K562 (cell line): ENCODE measurements at regions not wholly inside any gene's neighbourhood (a gene's known extent, or its start where the extent isn't known, plus 50 kb on each side); places are given as distances from the start of the nearest gene placed in this dataset.

Source experiments
- ATAC-seq: fragments of 200-7000 bp; cut with Tn5 transposase; 3 replicates; pipeline ENCODE4 v1.9.1; 2020; ENCODE audit warnings: moderate library complexity
- BruUV-seq: library from RNA; stranded (reverse); fragments of 400-500 nt; replicated peaks from 2 replicates; lab custom pipeline; 2021; lab: Mats Ljungman, UMichigan
- CTCF ChIA-PET: fragments of 300-600 bp; formaldehyde crosslinking; extraction: SDS; loops from one replicate; lab custom pipeline; 2021; ENCODE audit warnings: low intra/inter-chr PET ratio; lab: Yijun Ruan, JAX
- POLR2A ChIA-PET: fragments of 300-600, 350-650 bp; sonication (Branson Sonifier 250); formaldehyde crosslinking; extraction: SDS; loops from one replicate; lab custom pipeline; 2021; ENCODE audit warnings: antibody characterized with exemption, inconsistent platforms; lab: Yijun Ruan, JAX
- DNase-seq, 4 experiments: peaks; one replicate each; pipeline versions ENCODE4 v3.0.0 to v3.0.0-alpha.2; 2011 to 2018; ENCODE audit warnings: low spot score in 3 of 4, mixed read lengths in 3 of 4; ENCODE audit errors: extremely low read depth in 1 of 4
- FAIRE-seq: peaks from 2 replicates; lab custom pipeline; 2011; peaks lifted over from hg19 to GRCh38; lab: Jason Lieb, UNC
- H2AFZ ChIP-seq: 2 replicates; pipeline ENCODE4 v1.6.0; 2011; ENCODE audit warnings: low read depth, low read length, control low read depth, inconsistent platforms
- H3K27ac ChIP-seq: fragments of 200-600 bp; 3 replicates; pipeline ENCODE4 v1.8.0; 2011; ENCODE audit warnings: low read depth, mild to moderate bottlenecking, control low read depth, inconsistent platforms, low read length, moderate library complexity, mixed read lengths; ENCODE audit errors: extremely low read depth
- H3K27me3 ChIP-seq, 2 experiments: fragments of 300-600 bp in 1 of 2; 2 replicates in 1 of 2; 3 replicates in 1 of 2; pipeline versions ENCODE4 v1.6.0 to v1.8.0; 2011; ENCODE audit warnings: inconsistent platforms in 2 of 2, low read length in 2 of 2, mild to moderate bottlenecking in 1 of 2, mixed read lengths in 1 of 2, moderate library complexity in 1 of 2; ENCODE audit not compliant: control insufficient read depth in 2 of 2, insufficient read depth in 2 of 2
- H3K36me3 ChIP-seq: fragments of 300-600 bp; 3 replicates; pipeline ENCODE4 v1.8.0; 2011; ENCODE audit warnings: mild to moderate bottlenecking, low read length, inconsistent platforms; ENCODE audit not compliant: control insufficient read depth, insufficient read depth
- H3K4me1 ChIP-seq, 2 experiments: fragments of 200-600 bp in 1 of 2; replicated peaks in 1 of 2; 2 replicates in 1 of 2; 3 replicates in 1 of 2; pipeline versions ENCODE4 v1.5.1 to v1.8.0; 2011; ENCODE audit warnings: inconsistent platforms in 2 of 2, low read length in 2 of 2, mild to moderate bottlenecking in 1 of 2, mixed read lengths in 1 of 2, moderate library complexity in 1 of 2; ENCODE audit not compliant: control insufficient read depth in 2 of 2, insufficient read depth in 2 of 2
- H3K4me2 ChIP-seq: 2 replicates; pipeline ENCODE4 v1.6.1; 2011; ENCODE audit warnings: low read length, control low read depth, inconsistent platforms, mixed read lengths; ENCODE audit not compliant: insufficient read depth
- H3K4me3 ChIP-seq: fragments of 200-600 bp; sonication (generic), shearing (Covaris generic); 2 replicates; pipeline ENCODE4 v1.5.1; 2016; ENCODE audit warnings: control low read depth, inconsistent platforms
- H3K79me2 ChIP-seq: fragments of 200-600 bp; 3 replicates; pipeline ENCODE4 v1.8.0; 2011; ENCODE audit warnings: low read length, inconsistent platforms; ENCODE audit not compliant: control insufficient read depth, insufficient read depth
- H3K9ac ChIP-seq, 2 experiments: 2 replicates each; pipeline versions ENCODE4 v1.6.0 to v1.6.1; 2011; ENCODE audit warnings: low read depth in 2 of 2, low read length in 2 of 2, control low read depth in 1 of 2, inconsistent platforms in 1 of 2, mild to moderate bottlenecking in 1 of 2, mixed read lengths in 1 of 2; ENCODE audit not compliant: insufficient read depth in 1 of 2
- H3K9me1 ChIP-seq: one replicate; pipeline ENCODE4 v1.6.0; 2011; ENCODE audit warnings: inconsistent platforms, mild to moderate bottlenecking, low read length, moderate library complexity; ENCODE audit not compliant: control insufficient read depth, insufficient read depth
- H3K9me3 ChIP-seq: replicated peaks from 2 replicates; pipeline ENCODE4 v1.5.1; 2011; ENCODE audit warnings: low read depth, low read length, inconsistent platforms; ENCODE audit not compliant: control insufficient read depth, insufficient read depth
- H4K20me1 ChIP-seq: replicated peaks from 2 replicates; pipeline ENCODE4 v1.6.1; 2011; ENCODE audit warnings: low read length, inconsistent platforms, mixed read lengths; ENCODE audit not compliant: control insufficient read depth, insufficient read depth
- E2F5 ChIP-seq: sonication (generic); formaldehyde crosslinking; IDR thresholded peaks from 2 replicates; pipeline ENCODE4 v1.8.0; 2022; ENCODE audit warnings: mild to moderate bottlenecking, missing genetic modification reagents
- ELK1 ChIP-seq: sonication (generic); formaldehyde crosslinking; IDR thresholded peaks from 2 replicates; pipeline ENCODE4 v1.8.1; 2022; ENCODE audit warnings: missing genetic modification reagents
- ESRRB ChIP-seq: fragments of 250-450 bp; sonication (Bioruptor Pico); IDR thresholded peaks from 2 replicates; pipeline ENCODE4 v1.5.0; 2020; ENCODE audit warnings: mild to moderate bottlenecking, moderate library complexity, borderline replicate concordance
- PPARD ChIP-seq: fragments of 250-450 bp; sonication (Bioruptor Pico); IDR thresholded peaks from 2 replicates; pipeline ENCODE4 v1.8.0; 2022; ENCODE audit warnings: inconsistent platforms, mild to moderate bottlenecking, moderate library complexity
- RAD51 ChIP-seq: fragments of 450-650 bp; IDR thresholded peaks from 2 replicates; pipeline ENCODE4 v1.7.1; 2016; ENCODE audit warnings: low read depth, mild to moderate bottlenecking, borderline replicate concordance
- RREB1 ChIP-seq: fragments of 250-450 bp; sonication (Bioruptor Pico); IDR thresholded peaks from 2 replicates; pipeline ENCODE4 v1.4.0; 2020
- TCF15 ChIP-seq: fragments of 250-450 bp; sonication (Bioruptor Pico); IDR thresholded peaks from 2 replicates; pipeline ENCODE4 v1.8.0; 2022; ENCODE audit warnings: moderate library complexity, mild to moderate bottlenecking, inconsistent platforms
- ZBTB8A ChIP-seq: fragments of 450-650 bp; IDR thresholded peaks from 2 replicates; pipeline ENCODE4 v1.6.1; 2018; ENCODE audit warnings: mild to moderate bottlenecking, moderate library complexity; ENCODE audit not compliant: partially characterized antibody
- WGBS: fragments of 100-300 bp; shearing (Covaris generic); methylation state at CpG from one replicate; pipeline ENCODE4 v1.1.6; 2016; ENCODE audit warnings: low coverage, mixed read lengths; ENCODE audit not compliant: insufficient coverage; ENCODE audit errors: missing lambda C conversion rate; 5-methylcytosine and 5-hydroxymethylcytosine counted together
- in situ Hi-C: fragments of 300-500 bp; cut with MboI; formaldehyde crosslinking; loops from 4 replicates; pipeline ENCODE4 v1.15.0; 2018; ENCODE audit warnings: inconsistent platforms, mixed read lengths
- intact Hi-C: fragments of 100-400 bp; cut with micrococcal nuclease; formaldehyde crosslinking; loops from 2 replicates; pipeline ENCODE4 v1.14.2; 2022

- intact Hi-C loops: no loop called here
Observed at GRCh38 chr13:54361460-54361859, 1332.8 kb downstream of the OLFM4 start.

More at GRCh38 chr13:54361460-54361859, 1332.8 kb downstream of the OLFM4 start:
- no CpG with 5 or more reads among the region's 1 CpG for WGBS
- no TSS peak for BruUV-seq
- Histone ChIP-seq H3K4me3 (no peak overlapping the region), H3K27ac (no peak overlapping the region), H4K20me1 (no peaks in the 10 kb centered on the region), H3K36me3 (no peaks in the 10 kb centered on the region), H2AFZ (no peak overlapping the region), H3K4me1 (no peaks in the 10 kb centered on the region), H3K4me2 (no peak overlapping the region), H3K27me3 (no peaks in the 10 kb centered on the region), H3K9me1 (no peaks in the 10 kb centered on the region), H3K9me3 (no peaks in the 10 kb centered on the region), H3K79me2 (no peaks in the 10 kb centered on the region), H3K9ac (no peak overlapping the region)
- TF ChIP-seq ZBTB8A: no peak
- no peak for TF ChIP-seq ESRRB
- TF ChIP-seq TCF15: no peak
- TF ChIP-seq RAD51: no peak
- TF ChIP-seq ELK1 (CRISPR knock-in tag): no peak
- no peak for TF ChIP-seq RREB1
- TF ChIP-seq PPARD: no peak
- no peak for TF ChIP-seq E2F5 (CRISPR knock-in tag)
- no peak for FAIRE-seq
- no peak for DNase-seq
- in situ Hi-C loops: no loop called here
- ATAC-seq: no peak
- POLR2A ChIA-PET: no interaction called here
- CTCF ChIA-PET: no interaction called here
